HCT116 (cell line): ENCODE measurements at regions not wholly inside any gene's neighbourhood (a gene's known extent, or its start where the extent isn't known, plus 50 kb on each side); places are given as distances from the start of the nearest gene placed in this dataset.

Experiments
- ATAC-seq: fragments of 200-7000 bp; cut with Tn5 transposase; 2 replicates; pipeline ENCODE4 v1.9.1; 2020; ENCODE audit warnings: mild to moderate bottlenecking, moderate library complexity
- BruUV-seq: library from RNA; stranded (reverse); fragments of 400-500 nt; replicated peaks from 2 replicates; lab custom pipeline; 2021; lab: Mats Ljungman, UMichigan
- CTCF ChIA-PET: fragments of 300-600 bp; sonication (Branson Sonifier 250); formaldehyde crosslinking; loops from one replicate; lab custom pipeline; 2021; ENCODE audit warnings: antibody characterized with exemption; lab: Charles Lee
- POLR2A ChIA-PET: fragments of 300-600, 350-600 bp; sonication (Branson Sonifier 250); formaldehyde crosslinking; loops from one replicate; lab custom pipeline; 2021; ENCODE audit warnings: antibody characterized with exemption; lab: Charles Lee
- RAD21 ChIA-PET, 2 experiments: fragments of 300-600 bp; sonication (Branson Sonifier 250); formaldehyde crosslinking; loops; one replicate each; lab custom pipeline; 2023; ENCODE audit warnings: low total read pairs in 2 of 2; ENCODE audit not compliant: uncharacterized antibody in 2 of 2, unreplicated experiment in 2 of 2, low non-redundant PET in 1 of 2; lab: Charles Lee
- DNase-seq: peaks from one replicate; pipeline ENCODE4 v3.0.0-alpha.2; 2010; ENCODE audit warnings: low read depth, low spot score
- H2AFZ ChIP-seq: fragments of 200-600 bp; shearing (Covaris generic), sonication (generic); 2 replicates; pipeline ENCODE4 v1.6.1; 2017; ENCODE audit warnings: low read depth, mixed run types, mixed read lengths, antibody characterized with exemption, low read length; ENCODE audit not compliant: poor library complexity, severe bottlenecking
- H3K27ac ChIP-seq: 2 replicates; pipeline ENCODE4 v1.5.1; 2012; ENCODE audit warnings: low read depth, low read length
- H3K27me3 ChIP-seq: fragments of 200-600 bp; sonication (generic); 2 replicates; pipeline ENCODE4 v1.6.1; 2016; ENCODE audit warnings: mixed run types, low read length, mixed read lengths; ENCODE audit not compliant: insufficient read depth
- H3K36me3 ChIP-seq, 2 experiments: fragments of 200-500 bp in 1 of 2; fragments of 200-600 bp in 1 of 2; sonication (Bioruptor generic) in 1 of 2; sonication (generic) in 1 of 2; 2 replicates each; pipeline versions ENCODE4 v1.5.1 to v1.6.1; 2014 to 2016; ENCODE audit warnings: low read length in 2 of 2, inconsistent platforms in 1 of 2, mixed read lengths in 1 of 2, mixed run types in 1 of 2; ENCODE audit not compliant: insufficient read depth in 2 of 2, control insufficient read depth in 1 of 2
- H3K4me1 ChIP-seq, 2 experiments: fragments of 200-600 bp in 1 of 2; sonication (generic) in 1 of 2; 2 replicates each; pipeline versions ENCODE4 v1.5.1 to v1.6.1; 2012 to 2017; ENCODE audit warnings: low read length in 2 of 2, inconsistent platforms in 1 of 2, mild to moderate bottlenecking in 1 of 2, mixed read lengths in 1 of 2, mixed run types in 1 of 2, moderate library complexity in 1 of 2; ENCODE audit not compliant: insufficient read depth in 2 of 2, control insufficient read depth in 1 of 2
- H3K4me2 ChIP-seq: fragments of 200-600 bp; sonication (generic); 2 replicates; pipeline ENCODE4 v1.6.1; 2017; ENCODE audit warnings: mixed run types, low read length, mixed read lengths
- H3K4me3 ChIP-seq, 2 experiments: fragments of 200-600 bp in 1 of 2; sonication (generic) in 1 of 2; replicated peaks in 1 of 2; 2 replicates each; pipeline ENCODE4 v1.5.1; 2011 to 2016; ENCODE audit warnings: low read length in 2 of 2, control low read depth in 1 of 2, low read depth in 1 of 2, mild to moderate bottlenecking in 1 of 2, mixed read lengths in 1 of 2, mixed run types in 1 of 2
- H3K79me2 ChIP-seq: fragments of 200-600 bp; sonication (generic); 2 replicates; pipeline ENCODE4 v1.6.1; 2017; ENCODE audit warnings: mild to moderate bottlenecking, mixed run types, low read length, moderate library complexity, mixed read lengths; ENCODE audit not compliant: insufficient read depth
- H3K9ac ChIP-seq: fragments of 200-600 bp; sonication (generic); 2 replicates; pipeline ENCODE4 v1.6.1; 2016; ENCODE audit warnings: low read length, mixed read lengths
- H3K9me2 ChIP-seq: fragments of 200-600 bp; sonication (generic), shearing (Covaris generic); 2 replicates; pipeline ENCODE4 v1.6.1; 2017; ENCODE audit warnings: mixed run types, mild to moderate bottlenecking, moderate library complexity; ENCODE audit not compliant: insufficient read depth
- H3K9me3 ChIP-seq, 2 experiments: fragments of 200-500 bp in 1 of 2; fragments of 200-600 bp in 1 of 2; sonication (Bioruptor generic) in 1 of 2; sonication (generic) in 1 of 2; 2 replicates each; pipeline ENCODE4 v1.6.1; 2014 to 2017; ENCODE audit warnings: low read length in 2 of 2, mixed read lengths in 2 of 2, inconsistent platforms in 1 of 2, low read depth in 1 of 2, mild to moderate bottlenecking in 1 of 2, mixed run types in 1 of 2, moderate library complexity in 1 of 2; ENCODE audit not compliant: control insufficient read depth in 1 of 2, insufficient read depth in 1 of 2
- H4K20me1 ChIP-seq: fragments of 200-600 bp; sonication (generic), shearing (Covaris generic); 2 replicates; pipeline ENCODE4 v1.6.1; 2017; ENCODE audit warnings: mixed run types, mild to moderate bottlenecking, moderate library complexity; ENCODE audit not compliant: insufficient read depth
- ELF1 ChIP-seq: IDR thresholded peaks from 2 replicates; pipeline ENCODE4 v1.6.1; 2012; ENCODE audit warnings: low read depth, borderline replicate concordance
- EZH2phosphoT487 ChIP-seq: fragments of 200-600 bp; IDR thresholded peaks from 2 replicates; pipeline ENCODE4 v1.6.1; 2018; ENCODE audit warnings: antibody characterized with exemption, borderline replicate concordance
- JUND ChIP-seq: IDR thresholded peaks from 2 replicates; pipeline ENCODE4 v1.6.1; 2012
- RAD21 ChIP-seq: IDR thresholded peaks from 2 replicates; pipeline ENCODE4 v1.6.1; 2012; ENCODE audit warnings: low read depth, mild to moderate bottlenecking
- ZFX ChIP-seq: fragments of 450-650 bp; IDR thresholded peaks from 2 replicates; pipeline ENCODE4 v1.6.1; 2017
- intact Hi-C: fragments of 100-400 bp; cut with micrococcal nuclease; formaldehyde crosslinking; loops from 2 replicates; pipeline ENCODE4 v1.10.0; 2022

- ChIA-PET CTCF (no interaction called here), RAD21 (no interaction called here), POLR2A (no interaction called here)
- no TSS peak for BruUV-seq
- Histone ChIP-seq H3K4me2 (no peak overlapping the region), H3K9ac (no peak overlapping the region), H3K9me3 (no peaks in the 10 kb centered on the region), H3K79me2 (no peaks in the 10 kb centered on the region), H2AFZ (no peak overlapping the region), H4K20me1 (no peaks in the 10 kb centered on the region), H3K36me3 (no peaks in the 10 kb centered on the region), H3K4me1 (peaks cover 1 to 3% of the 10 kb centered on the region in 2 experiments; a peak in 3 of 4 replicates), H3K27ac (no peak overlapping the region), H3K4me3 (no peak overlapping the region), H3K9me2 (no peaks in the 10 kb centered on the region), H3K27me3 (no peaks in the 10 kb centered on the region)
- intact Hi-C loops, result no loop called here
- DNase-seq, result no peak
- no peak for ATAC-seq
- no peak for TF ChIP-seq JUND
- no peak for TF ChIP-seq EZH2phosphoT487
- no peak for TF ChIP-seq ELF1
- no peak for TF ChIP-seq ZFX
Measured at GRCh38 chr10:90041585-90041984, 340.2 kb downstream of the KIF20B start.

- H3K4me2 ChIP-seq, result no peak overlapping the region
- no peak overlapping the region for H3K9ac ChIP-seq
- H2AFZ ChIP-seq, result no peak overlapping the region
- no peak overlapping the region for H3K4me3 ChIP-seq
- intact Hi-C loops, result no loop called here
- BruUV-seq, result no TSS peak
- no peaks in the 10 kb centered on the region for H3K36me3 ChIP-seq
- no peak for TF ChIP-seq RAD21
- TF ChIP-seq, all 23 proteins: peak for 0
- DNase-seq (no peak), ATAC-seq (no peak)
- ChIA-PET CTCF (no interaction called here), RAD21 (no interaction called here), POLR2A (no interaction called here)
- Histone ChIP-seq H4K20me1 (no peaks in the 10 kb centered on the region), H3K4me1 (peaks cover 6 to 8% of the 10 kb centered on the region in 2 experiments), H3K79me2 (no peaks in the 10 kb centered on the region), H3K9me3 (no peaks in the 10 kb centered on the region), H3K27ac (no peak overlapping the region), H3K27me3 (no peaks in the 10 kb centered on the region), H3K9me2 (no peaks in the 10 kb centered on the region)
Measured at GRCh38 chr10:90042075-90042474, 340.7 kb downstream of the KIF20B start.
